Fibroblast of lung (primary cell): ENCODE measurements at regions not wholly inside any gene's neighbourhood (a gene's known extent, or its start where the extent isn't known, plus 50 kb on each side); places are given as distances from the start of the nearest gene placed in this dataset.

Experiments
- DNase-seq, 2 donors: peaks; one replicate each; pipeline versions ENCODE4 v3.0.0 to v3.0.0-alpha.2; 2010; ENCODE audit warnings: low read depth in 2 of 2
- H2AFZ ChIP-seq: 2 replicates; pipeline ENCODE4 v1.5.1; 2012; ENCODE audit warnings: low read length, control low read depth, inconsistent platforms
- H3K27ac ChIP-seq: 2 replicates; pipeline ENCODE4 v1.5.1; 2011; ENCODE audit warnings: low read length, control low read depth; ENCODE audit not compliant: insufficient read depth
- H3K27me3 ChIP-seq: 2 replicates; pipeline ENCODE4 v1.5.1; 2011; ENCODE audit warnings: mild to moderate bottlenecking, low read length; ENCODE audit not compliant: control insufficient read depth, insufficient read depth
- H3K36me3 ChIP-seq: 2 replicates; pipeline ENCODE4 v1.5.1; 2011; ENCODE audit warnings: low read length; ENCODE audit not compliant: control insufficient read depth, insufficient read depth
- H3K4me1 ChIP-seq: 2 replicates; pipeline ENCODE4 v1.5.1; 2011; ENCODE audit warnings: low read length; ENCODE audit not compliant: control insufficient read depth, insufficient read depth; ENCODE audit errors: extremely low read depth
- H3K4me2 ChIP-seq: 2 replicates; pipeline ENCODE4 v1.5.1; 2011; ENCODE audit warnings: low read length, control low read depth; ENCODE audit not compliant: insufficient read depth; ENCODE audit errors: extremely low read depth
- H3K4me3 ChIP-seq, 4 experiments: fragments of 200-600 bp in 1 of 4; sonication (generic) in 1 of 4; replicated peaks in 1 of 4; 2 replicates each; pipeline ENCODE4 v1.5.1; 2011 to 2016; ENCODE audit warnings: low read length in 4 of 4, low read depth in 3 of 4, mild to moderate bottlenecking in 3 of 4, control low read depth in 2 of 4, inconsistent platforms in 1 of 4, mixed read lengths in 1 of 4; ENCODE audit not compliant: insufficient read depth in 1 of 4; ENCODE audit errors: control extremely low read depth in 1 of 4
- H3K79me2 ChIP-seq: 2 replicates; pipeline ENCODE4 v1.5.1; 2012; ENCODE audit warnings: mild to moderate bottlenecking, low read length, inconsistent platforms; ENCODE audit not compliant: control insufficient read depth, insufficient read depth
- H3K9ac ChIP-seq: 2 replicates; pipeline ENCODE4 v1.5.1; 2011; ENCODE audit warnings: mild to moderate bottlenecking, low read length, control low read depth; ENCODE audit not compliant: insufficient read depth
- H3K9me3 ChIP-seq: 2 replicates; pipeline ENCODE4 v1.5.1; 2012; ENCODE audit warnings: low read depth, low read length; ENCODE audit not compliant: control insufficient read depth, insufficient read depth
- H4K20me1 ChIP-seq: 2 replicates; pipeline ENCODE4 v1.5.1; 2011; ENCODE audit warnings: low read length; ENCODE audit not compliant: control insufficient read depth, insufficient read depth; ENCODE audit errors: extremely low read depth
- EZH2 ChIP-seq: IDR thresholded peaks from 2 replicates; pipeline ENCODE4 v1.5.1; 2012; ENCODE audit warnings: low read length, control low read depth, mild to moderate bottlenecking; ENCODE audit errors: missing control alignments
- TF ChIP-seq, protein P1 (sequence below), 2 donors: IDR thresholded peaks in 1 of 2; conservative IDR thresholded peaks in 1 of 2; 1 replicate in 1 of 2; 2 replicates in 1 of 2; pipeline ENCODE4 v1.5.1; 2011 to 2012; ENCODE audit warnings: low read length in 2 of 2, control low read depth in 1 of 2, inconsistent platforms in 1 of 2, low read depth in 1 of 2, mild to moderate bottlenecking in 1 of 2

DNA sequence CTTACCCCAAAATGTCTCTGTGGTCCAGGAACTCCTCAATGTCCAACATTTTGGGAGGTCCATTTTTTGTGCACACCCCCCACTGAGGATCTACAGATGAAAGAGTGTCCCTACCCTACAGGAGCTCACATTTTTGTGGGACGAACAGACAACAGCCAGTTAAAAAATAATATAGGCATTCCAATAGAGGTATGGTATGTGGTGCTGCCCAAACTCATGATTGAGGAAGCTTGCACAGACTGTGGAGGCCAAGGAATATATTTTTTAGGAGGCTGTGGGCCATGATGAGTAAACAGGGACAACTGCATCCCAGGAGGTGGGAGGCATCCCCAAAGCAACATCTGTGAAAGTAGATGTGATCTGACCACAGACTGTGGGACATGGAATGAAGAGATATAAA, 181.0 kb upstream of the HCCS start:
- no peak overlapping the region for H3K4me3 ChIP-seq
- no peaks in the 10 kb centered on the region for H3K79me2 ChIP-seq
- no peaks in the 10 kb centered on the region for H3K27me3 ChIP-seq
- no peaks in the 10 kb centered on the region for H3K36me3 ChIP-seq
- no peak overlapping the region for H3K9ac ChIP-seq
- no peaks in the 10 kb centered on the region for H3K9me3 ChIP-seq
- H4K20me1 ChIP-seq, result no peaks in the 10 kb centered on the region
- peaks cover 7% of the 10 kb centered on the region for H3K4me1 ChIP-seq
- no peak overlapping the region for H3K4me2 ChIP-seq
- no peak for DNase-seq
- no peak overlapping the region for H2AFZ ChIP-seq
- no peak overlapping the region for H3K27ac ChIP-seq
- no peak for TF ChIP-seq EZH2
- TF ChIP-seq, protein P1, sequence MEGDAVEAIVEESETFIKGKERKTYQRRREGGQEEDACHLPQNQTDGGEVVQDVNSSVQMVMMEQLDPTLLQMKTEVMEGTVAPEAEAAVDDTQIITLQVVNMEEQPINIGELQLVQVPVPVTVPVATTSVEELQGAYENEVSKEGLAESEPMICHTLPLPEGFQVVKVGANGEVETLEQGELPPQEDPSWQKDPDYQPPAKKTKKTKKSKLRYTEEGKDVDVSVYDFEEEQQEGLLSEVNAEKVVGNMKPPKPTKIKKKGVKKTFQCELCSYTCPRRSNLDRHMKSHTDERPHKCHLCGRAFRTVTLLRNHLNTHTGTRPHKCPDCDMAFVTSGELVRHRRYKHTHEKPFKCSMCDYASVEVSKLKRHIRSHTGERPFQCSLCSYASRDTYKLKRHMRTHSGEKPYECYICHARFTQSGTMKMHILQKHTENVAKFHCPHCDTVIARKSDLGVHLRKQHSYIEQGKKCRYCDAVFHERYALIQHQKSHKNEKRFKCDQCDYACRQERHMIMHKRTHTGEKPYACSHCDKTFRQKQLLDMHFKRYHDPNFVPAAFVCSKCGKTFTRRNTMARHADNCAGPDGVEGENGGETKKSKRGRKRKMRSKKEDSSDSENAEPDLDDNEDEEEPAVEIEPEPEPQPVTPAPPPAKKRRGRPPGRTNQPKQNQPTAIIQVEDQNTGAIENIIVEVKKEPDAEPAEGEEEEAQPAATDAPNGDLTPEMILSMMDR (conservative IDR thresholded peaks at IDR 0.05 in 1 of 2, IDR thresholded peaks at IDR 0.05 in 1 of 2; ENCODE audit: low read depth in 1 of 2, low read length in 2 of 2), result no peak

DNA sequence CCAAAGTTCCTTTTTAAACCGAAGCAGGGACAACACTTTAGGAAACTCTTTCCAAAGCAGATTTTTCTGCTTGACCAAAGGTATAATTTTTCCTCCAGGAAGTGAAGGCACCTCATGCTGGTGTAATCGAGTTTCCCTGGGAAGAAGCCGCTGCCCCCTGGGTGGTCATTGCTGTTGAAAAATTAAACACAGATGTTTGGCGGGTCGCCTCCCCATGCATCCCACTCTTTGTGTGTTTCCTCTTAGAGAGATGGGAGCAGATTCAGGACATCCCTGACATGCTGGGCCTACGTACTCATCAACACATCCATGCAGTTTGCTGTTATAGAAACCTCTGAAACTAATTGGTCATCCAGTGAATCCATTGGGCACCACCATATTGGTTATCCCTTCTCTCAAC, 179.2 kb upstream of the HCCS start:
- H3K4me2 ChIP-seq, result no peak overlapping the region
- no peak overlapping the region for H3K27ac ChIP-seq
- H3K79me2 ChIP-seq, result no peaks in the 10 kb centered on the region
- no peak overlapping the region for H3K9ac ChIP-seq
- H4K20me1 ChIP-seq, result no peaks in the 10 kb centered on the region
- no peak overlapping the region for H3K4me3 ChIP-seq
- no peaks in the 10 kb centered on the region for H3K4me1 ChIP-seq
- H3K27me3 ChIP-seq, result no peaks in the 10 kb centered on the region
- no peaks in the 10 kb centered on the region for H3K9me3 ChIP-seq
- TF ChIP-seq EZH2, result no peak
- TF ChIP-seq, protein P1 (conservative IDR thresholded peaks at IDR 0.05 in 1 of 2, IDR thresholded peaks at IDR 0.05 in 1 of 2; ENCODE audit: low read depth in 1 of 2, low read length in 2 of 2), result no peak
- no peaks in the 10 kb centered on the region for H3K36me3 ChIP-seq
- DNase-seq, result no peak
- no peak overlapping the region for H2AFZ ChIP-seq

DNA sequence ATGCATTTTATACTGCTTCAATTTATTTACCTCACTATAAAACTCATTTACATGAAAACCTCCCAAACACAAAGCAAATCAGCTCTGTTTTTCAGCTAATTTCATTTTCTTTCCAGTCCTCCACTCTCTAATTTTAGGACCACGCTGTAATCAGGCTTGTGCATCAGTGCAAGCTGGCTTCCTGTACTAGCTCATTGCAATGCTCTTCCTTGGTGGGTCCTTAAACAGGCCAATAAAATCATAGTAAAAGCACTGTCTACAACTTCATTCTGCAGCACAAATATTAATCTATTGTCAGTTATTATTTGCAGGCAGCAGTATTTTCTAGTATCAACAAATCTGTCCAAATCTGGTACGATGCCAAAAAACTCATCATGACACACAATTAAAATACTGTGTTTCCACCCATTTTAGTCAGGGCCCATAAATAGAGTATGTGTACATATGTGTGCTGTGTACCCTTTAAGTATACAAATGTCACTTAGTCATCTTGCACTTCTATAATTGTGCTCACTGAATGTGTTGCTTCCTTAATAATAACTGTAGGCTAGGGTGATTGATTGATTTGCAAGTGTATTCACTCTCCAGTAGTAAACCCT, 178.2 kb upstream of the HCCS start:
- TF ChIP-seq, protein P1 (conservative IDR thresholded peaks at IDR 0.05 in 1 of 2, IDR thresholded peaks at IDR 0.05 in 1 of 2; ENCODE audit: low read depth in 1 of 2, low read length in 2 of 2), result no peak
- TF ChIP-seq EZH2, result no peak
- H3K9me3 ChIP-seq, result no peaks in the 10 kb centered on the region
- no peak overlapping the region for H3K9ac ChIP-seq
- no peaks in the 10 kb centered on the region for H3K4me1 ChIP-seq
- peak in 1 of 2 donors; percentile 60 for DNase-seq
- H3K79me2 ChIP-seq, result no peaks in the 10 kb centered on the region
- no peak overlapping the region for H3K27ac ChIP-seq
- no peak overlapping the region for H3K4me2 ChIP-seq
- no peak overlapping the region for H2AFZ ChIP-seq
- no peak overlapping the region for H3K4me3 ChIP-seq
- no peaks in the 10 kb centered on the region for H3K36me3 ChIP-seq
- H3K27me3 ChIP-seq, result no peaks in the 10 kb centered on the region
- H4K20me1 ChIP-seq, result no peaks in the 10 kb centered on the region
